Mesothelial cell of epicardium (in vitro differentiated cells): ENCODE measurements at regions not wholly inside any gene's neighbourhood (a gene's known extent, or its start where the extent isn't known, plus 50 kb on each side); places are given as distances from the start of the nearest gene placed in this dataset.

Experiments
- DNase-seq, 2 experiments: peaks; one replicate each; pipeline ENCODE4 v3.0.0; 2021; ENCODE audit warnings: low spot score in 2 of 2; ENCODE audit not compliant: unreplicated experiment in 2 of 2
- H3K27ac Mint-ChIP-seq: 2 replicates; pipeline ENCODE4 v1.8.0; 2021; ENCODE audit warnings: mixed read lengths
- H3K27me3 Mint-ChIP-seq: 2 replicates; pipeline ENCODE4 v1.8.0; 2021; ENCODE audit warnings: low read depth, mixed read lengths
- H3K36me3 Mint-ChIP-seq: 2 replicates; pipeline ENCODE4 v1.8.0; 2021; ENCODE audit warnings: mixed read lengths
- H3K4me1 Mint-ChIP-seq: 2 replicates; pipeline ENCODE4 v1.8.0; 2021; ENCODE audit warnings: mixed read lengths
- H3K4me3 Mint-ChIP-seq: 2 replicates; pipeline ENCODE4 v1.8.0; 2021; ENCODE audit warnings: mild to moderate bottlenecking, moderate library complexity, mixed read lengths
- H3K9me3 Mint-ChIP-seq: 2 replicates; pipeline ENCODE4 v1.8.0; 2021; ENCODE audit warnings: mixed read lengths
- TF ChIP-seq, protein P1 (sequence below): fragments of 200-600 bp; sonication (generic); IDR thresholded peaks from one replicate; pipeline ENCODE4 v1.5.0; 2021; ENCODE audit warnings: antibody characterized with exemption; ENCODE audit not compliant: unreplicated experiment

DNA sequence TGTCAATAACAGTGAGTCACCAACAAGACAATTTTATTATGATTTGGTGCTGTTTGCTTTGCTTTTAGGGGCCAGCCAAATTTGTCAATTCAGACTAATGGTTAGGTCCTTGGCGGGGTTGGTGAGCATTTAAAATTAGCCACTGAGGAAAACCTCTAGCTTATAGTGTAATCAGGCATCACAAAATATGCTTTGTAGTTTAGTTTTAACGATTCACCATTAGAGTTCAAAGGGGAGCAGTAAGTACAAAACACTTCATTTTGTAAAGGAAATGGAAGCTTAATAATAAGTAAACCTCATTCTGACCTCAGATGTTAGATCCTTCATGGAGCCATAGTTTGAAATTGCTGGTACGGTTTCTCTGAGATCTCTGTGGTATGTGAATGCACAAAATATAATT, 218.4 kb upstream of the GOLIM4 start:
- H3K4me1 Mint-ChIP-seq = peaks cover 20% of the 10 kb centered on the region
- peaks cover 4% of the 10 kb centered on the region for H3K9me3 Mint-ChIP-seq
- peaks cover 30% of the 10 kb centered on the region for H3K36me3 Mint-ChIP-seq
- H3K27me3 Mint-ChIP-seq = no peaks in the 10 kb centered on the region
- TF ChIP-seq, protein P1, sequence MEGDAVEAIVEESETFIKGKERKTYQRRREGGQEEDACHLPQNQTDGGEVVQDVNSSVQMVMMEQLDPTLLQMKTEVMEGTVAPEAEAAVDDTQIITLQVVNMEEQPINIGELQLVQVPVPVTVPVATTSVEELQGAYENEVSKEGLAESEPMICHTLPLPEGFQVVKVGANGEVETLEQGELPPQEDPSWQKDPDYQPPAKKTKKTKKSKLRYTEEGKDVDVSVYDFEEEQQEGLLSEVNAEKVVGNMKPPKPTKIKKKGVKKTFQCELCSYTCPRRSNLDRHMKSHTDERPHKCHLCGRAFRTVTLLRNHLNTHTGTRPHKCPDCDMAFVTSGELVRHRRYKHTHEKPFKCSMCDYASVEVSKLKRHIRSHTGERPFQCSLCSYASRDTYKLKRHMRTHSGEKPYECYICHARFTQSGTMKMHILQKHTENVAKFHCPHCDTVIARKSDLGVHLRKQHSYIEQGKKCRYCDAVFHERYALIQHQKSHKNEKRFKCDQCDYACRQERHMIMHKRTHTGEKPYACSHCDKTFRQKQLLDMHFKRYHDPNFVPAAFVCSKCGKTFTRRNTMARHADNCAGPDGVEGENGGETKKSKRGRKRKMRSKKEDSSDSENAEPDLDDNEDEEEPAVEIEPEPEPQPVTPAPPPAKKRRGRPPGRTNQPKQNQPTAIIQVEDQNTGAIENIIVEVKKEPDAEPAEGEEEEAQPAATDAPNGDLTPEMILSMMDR = no peak
- no peak for DNase-seq
- no peak overlapping the region for H3K4me3 Mint-ChIP-seq
- H3K27ac Mint-ChIP-seq = peak overlapping the region; percentile 83

DNA sequence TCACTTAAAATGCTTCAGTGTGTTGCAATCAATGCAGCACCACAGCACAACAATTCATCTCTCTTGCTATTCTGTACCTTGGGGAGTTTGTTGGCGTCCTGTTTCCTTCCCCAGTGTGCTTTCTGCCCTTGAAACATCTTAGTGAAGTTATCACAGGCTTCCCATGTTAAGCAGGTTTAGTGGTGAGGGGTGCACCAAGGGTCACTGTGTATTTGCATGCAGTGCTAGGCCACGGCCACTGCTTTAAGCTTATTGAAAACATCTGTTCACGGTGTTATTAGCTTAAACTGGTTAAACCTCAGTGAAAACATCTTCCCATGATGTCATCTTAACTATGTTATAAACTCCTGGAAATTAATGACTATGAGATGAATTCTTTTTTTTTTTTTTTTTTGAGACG, 217.3 kb upstream of the GOLIM4 start:
- Mint-ChIP-seq H3K9me3 (peaks cover 4% of the 10 kb centered on the region), H3K27me3 (no peaks in the 10 kb centered on the region), H3K4me1 (peaks cover 20% of the 10 kb centered on the region), H3K27ac (peak overlapping the region; percentile 90), H3K36me3 (peaks cover 26% of the 10 kb centered on the region), H3K4me3 (no peak overlapping the region)
- DNase-seq = no peak
- TF ChIP-seq, protein P1 = no peak

DNA sequence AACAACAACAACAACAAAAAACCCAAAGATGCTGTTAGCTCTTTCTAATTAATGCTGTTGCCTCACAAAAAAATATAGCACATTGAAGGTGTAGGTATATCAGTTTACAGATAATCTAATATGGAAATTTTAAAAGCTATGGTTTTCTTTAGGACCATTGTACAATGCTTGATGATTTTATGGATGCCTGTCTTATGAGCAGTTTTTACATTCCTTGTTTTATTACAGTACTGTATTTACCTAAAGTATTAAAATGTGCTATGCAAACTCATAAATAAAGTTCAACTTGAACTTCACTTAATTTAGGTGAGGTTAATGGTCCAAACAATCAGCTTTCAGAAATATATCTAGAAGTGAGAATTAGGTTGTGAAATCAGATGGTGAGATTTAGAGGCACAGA, 212.2 kb upstream of the GOLIM4 start:
- peaks cover 10% of the 10 kb centered on the region for H3K9me3 Mint-ChIP-seq
- DNase-seq = no peak
- H3K4me3 Mint-ChIP-seq = no peak overlapping the region
- no peaks in the 10 kb centered on the region for H3K27me3 Mint-ChIP-seq
- H3K4me1 Mint-ChIP-seq = peaks cover 12% of the 10 kb centered on the region
- H3K36me3 Mint-ChIP-seq = peaks cover 33% of the 10 kb centered on the region
- no peak overlapping the region for H3K27ac Mint-ChIP-seq
- TF ChIP-seq, protein P1 = no peak

DNA sequence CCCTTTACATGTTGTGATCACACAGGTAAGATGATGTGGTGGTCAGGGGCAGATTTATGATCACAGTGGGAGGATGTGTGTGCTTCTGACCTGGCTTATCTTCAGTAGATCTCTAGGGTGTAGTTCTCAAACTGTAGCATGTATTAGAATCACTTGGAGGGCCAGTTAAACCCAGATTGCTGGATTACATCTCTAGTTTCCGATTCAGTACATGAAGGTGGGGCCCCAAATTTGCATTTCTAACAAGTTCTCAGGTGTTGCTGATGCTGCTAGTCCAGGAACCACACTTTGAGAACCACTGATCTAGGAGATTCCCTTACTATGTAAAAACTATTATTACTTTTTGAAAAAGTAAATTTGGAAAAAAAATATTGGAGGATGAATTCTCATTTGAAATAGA, 199.3 kb upstream of the GOLIM4 start:
- Mint-ChIP-seq H3K36me3 (peaks cover 17% of the 10 kb centered on the region), H3K27me3 (no peaks in the 10 kb centered on the region), H3K4me3 (no peak overlapping the region), H3K9me3 (peaks cover 13% of the 10 kb centered on the region), H3K4me1 (peaks cover 38% of the 10 kb centered on the region), H3K27ac (peak overlapping the region; percentile 78)
- DNase-seq = no peak
- TF ChIP-seq, protein P1 = no peak

DNA sequence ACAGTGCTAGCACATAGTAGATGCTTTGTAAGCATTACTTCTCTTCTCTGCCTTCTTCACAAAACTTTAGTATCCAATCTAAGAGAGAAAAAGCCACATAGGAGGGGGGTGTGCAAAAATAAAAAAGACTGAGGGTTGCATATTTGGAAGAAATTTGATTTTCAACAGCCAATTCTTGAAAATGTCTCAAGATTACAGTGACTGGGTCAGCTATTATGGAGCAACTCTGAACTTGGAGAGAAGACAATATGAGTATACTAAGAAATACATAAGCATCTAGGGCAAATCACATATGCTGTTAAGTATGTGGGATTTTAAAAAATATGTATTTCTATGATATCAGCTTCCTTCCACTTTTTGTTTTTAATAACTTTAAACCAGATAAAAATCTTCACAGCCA, 196.6 kb upstream of the GOLIM4 start:
- TF ChIP-seq, protein P1 = no peak
- Mint-ChIP-seq H3K36me3 (peaks cover 9% of the 10 kb centered on the region), H3K27ac (peak overlapping the region; percentile 68)

DNA sequence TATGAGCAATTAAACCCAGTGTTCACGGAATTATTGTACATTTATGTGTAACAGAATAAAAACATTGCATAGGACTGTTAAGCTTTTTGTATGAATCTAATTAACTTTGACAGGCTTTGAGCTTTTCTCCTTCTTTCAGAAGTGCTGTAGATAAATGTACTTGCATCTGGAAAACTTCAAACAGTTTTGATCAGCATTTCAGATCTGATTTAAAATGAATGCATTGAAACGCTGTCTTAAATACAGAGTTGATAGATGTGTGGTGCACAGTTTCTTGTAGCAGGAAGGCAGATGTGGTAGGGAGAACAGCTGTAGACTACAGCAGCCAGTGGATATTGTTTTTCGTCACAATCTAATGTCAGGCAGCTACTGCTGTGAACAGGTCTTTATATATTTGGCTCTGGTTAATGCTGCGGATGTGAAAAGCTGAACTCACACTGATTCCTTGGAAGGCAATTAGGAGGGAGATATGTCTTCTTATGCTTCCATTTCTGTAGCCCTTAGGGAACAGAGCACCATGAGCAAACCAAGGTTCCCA, 193.8 kb upstream of the GOLIM4 start:
- Mint-ChIP-seq H3K36me3 (no peaks in the 10 kb centered on the region), H3K4me3 (no peak overlapping the region), H3K9me3 (no peaks in the 10 kb centered on the region), H3K27ac (peak overlapping the region; percentile 53), H3K4me1 (peaks cover 29% of the 10 kb centered on the region), H3K27me3 (no peaks in the 10 kb centered on the region)
- no peak for DNase-seq
- TF ChIP-seq, protein P1 = no peak

More for the DNA sequence above, 196.6 kb upstream of the GOLIM4 start:
- no peak for DNase-seq
- peaks cover 4% of the 10 kb centered on the region for H3K9me3 Mint-ChIP-seq
- no peak overlapping the region for H3K4me3 Mint-ChIP-seq
- no peaks in the 10 kb centered on the region for H3K27me3 Mint-ChIP-seq
- H3K4me1 Mint-ChIP-seq = peaks cover 41% of the 10 kb centered on the region
